HEK293T (cell line): ENCODE measurements at regions not wholly inside any gene's neighbourhood (a gene's known extent, or its start where the extent isn't known, plus 50 kb on each side); places are given as distances from the start of the nearest gene placed in this dataset.

ENCODE experiments used
- CTCF ChIA-PET: fragments of 350-600 bp; formaldehyde crosslinking; extraction: SDS; loops from one replicate; lab custom pipeline; 2021; ENCODE audit warnings: antibody characterized with exemption, inconsistent platforms; lab: Yijun Ruan, JAX
- POLR2A ChIA-PET: fragments of 350-600 bp; formaldehyde crosslinking; extraction: SDS; loops from one replicate; lab custom pipeline; 2020; ENCODE audit warnings: antibody characterized with exemption, inconsistent platforms; lab: Yijun Ruan, JAX
- DNase-seq: peaks from one replicate; pipeline ENCODE4 v3.0.0; 2012; ENCODE audit warnings: mixed read lengths; ENCODE audit errors: extremely low spot score
- ARNT ChIP-seq: fragments of 450-650 bp; IDR thresholded peaks from 2 replicates; pipeline ENCODE4 v1.6.1; 2017; ENCODE audit warnings: mild to moderate bottlenecking
- BHLHE40 ChIP-seq: fragments of 450-650 bp; IDR thresholded peaks from 2 replicates; pipeline ENCODE4 v1.6.1; 2016; ENCODE audit warnings: mild to moderate bottlenecking, moderate library complexity, borderline replicate concordance
- CTBP1 ChIP-seq: fragments of 450-650 bp; IDR thresholded peaks from 2 replicates; pipeline ENCODE4 v1.6.1; 2016; ENCODE audit warnings: borderline replicate concordance
- ELF4 ChIP-seq: fragments of 450-650 bp; IDR thresholded peaks from 2 replicates; pipeline ENCODE4 v1.6.1; 2017; ENCODE audit warnings: antibody characterized with exemption
- FOXA1 ChIP-seq: fragments of 450-650 bp; IDR thresholded peaks from 2 replicates; pipeline ENCODE4 v1.6.1; 2016; ENCODE audit warnings: mild to moderate bottlenecking
- FOXK2 ChIP-seq: fragments of 450-650 bp; IDR thresholded peaks from 2 replicates; pipeline ENCODE4 v1.6.1; 2016; ENCODE audit warnings: mild to moderate bottlenecking
- FOXM1 ChIP-seq: fragments of 450-650 bp; IDR thresholded peaks from 2 replicates; pipeline ENCODE4 v1.6.1; 2017; ENCODE audit warnings: mild to moderate bottlenecking, borderline replicate concordance
- HDGF ChIP-seq: fragments of 450-650 bp; IDR thresholded peaks from 2 replicates; pipeline ENCODE4 v1.6.1; 2017; ENCODE audit warnings: antibody characterized with exemption, borderline replicate concordance
- L3MBTL2 ChIP-seq: fragments of 450-650 bp; conservative IDR thresholded peaks from 2 replicates; pipeline ENCODE4 v1.6.1; 2016; ENCODE audit warnings: mild to moderate bottlenecking
- LEF1 ChIP-seq: fragments of 450-650 bp; IDR thresholded peaks from 2 replicates; pipeline ENCODE4 v1.6.1; 2017; ENCODE audit warnings: mild to moderate bottlenecking, borderline replicate concordance
- NFRKB ChIP-seq: fragments of 450-650 bp; IDR thresholded peaks from 2 replicates; pipeline ENCODE4 v1.6.1; 2016; ENCODE audit warnings: mild to moderate bottlenecking, moderate library complexity
- SP1 ChIP-seq: fragments of 450-650 bp; IDR thresholded peaks from 2 replicates; pipeline ENCODE4 v1.6.1; 2017
- SUZ12 ChIP-seq: fragments of 450-650 bp; IDR thresholded peaks from 2 replicates; pipeline ENCODE4 v1.6.1; 2016; ENCODE audit warnings: mild to moderate bottlenecking
- TARDBP ChIP-seq: fragments of 450-650 bp; IDR thresholded peaks from 2 replicates; pipeline ENCODE4 v1.6.1; 2016
- ZNF384 ChIP-seq: fragments of 450-650 bp; IDR thresholded peaks from 2 replicates; pipeline ENCODE4 v1.6.1; 2016
- TF ChIP-seq, protein P1 (sequence below): fragments of 450-650 bp; IDR thresholded peaks from 2 replicates; pipeline ENCODE4 v1.6.1; 2016

DNA sequence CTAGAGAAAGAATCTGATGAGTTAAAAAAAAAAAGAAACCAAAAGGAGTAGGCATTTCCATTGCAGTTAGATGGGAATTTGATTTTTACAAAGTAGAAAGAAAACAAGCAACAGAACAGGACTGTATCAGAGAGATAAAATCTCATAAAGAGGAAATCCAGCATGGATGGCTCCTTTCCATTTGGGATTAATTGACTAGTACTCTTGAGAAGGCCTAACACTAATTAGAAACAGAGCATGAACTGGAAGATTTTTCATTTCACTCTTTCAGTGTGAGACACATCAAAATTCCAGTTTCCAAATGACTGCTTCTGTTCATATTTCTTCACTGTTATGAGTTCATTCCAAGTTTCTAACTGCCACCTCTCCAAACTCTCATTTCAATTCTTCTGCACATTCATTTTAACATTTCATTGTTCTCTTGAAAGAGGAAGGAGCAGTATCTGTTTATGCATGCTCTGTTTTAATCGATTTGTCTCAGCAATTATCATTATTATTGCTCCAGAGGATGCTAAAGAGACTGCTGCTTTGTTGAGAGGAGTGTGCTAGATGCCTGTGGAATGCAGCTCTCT lies 108.8 kb upstream of the PIEZO2 start:
- ChIA-PET CTCF (no interaction called here), POLR2A (no interaction called here)
- TF ChIP-seq ARNT (no peak), FOXM1 (no peak), FOXA1 (no peak), SUZ12 (no peak), SP1 (no peak), NFRKB (no peak), BHLHE40 (no peak), FOXK2 (no peak), LEF1 (no peak), CTBP1 (no peak), ELF4 (no peak), TARDBP (no peak), L3MBTL2 (no peak), ZNF384 (no peak), HDGF (no peak)
- TF ChIP-seq, protein P1, sequence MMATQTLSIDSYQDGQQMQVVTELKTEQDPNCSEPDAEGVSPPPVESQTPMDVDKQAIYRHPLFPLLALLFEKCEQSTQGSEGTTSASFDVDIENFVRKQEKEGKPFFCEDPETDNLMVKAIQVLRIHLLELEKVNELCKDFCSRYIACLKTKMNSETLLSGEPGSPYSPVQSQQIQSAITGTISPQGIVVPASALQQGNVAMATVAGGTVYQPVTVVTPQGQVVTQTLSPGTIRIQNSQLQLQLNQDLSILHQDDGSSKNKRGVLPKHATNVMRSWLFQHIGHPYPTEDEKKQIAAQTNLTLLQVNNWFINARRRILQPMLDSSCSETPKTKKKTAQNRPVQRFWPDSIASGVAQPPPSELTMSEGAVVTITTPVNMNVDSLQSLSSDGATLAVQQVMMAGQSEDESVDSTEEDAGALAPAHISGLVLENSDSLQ, result no peak
- DNase-seq, result no peak

DNA sequence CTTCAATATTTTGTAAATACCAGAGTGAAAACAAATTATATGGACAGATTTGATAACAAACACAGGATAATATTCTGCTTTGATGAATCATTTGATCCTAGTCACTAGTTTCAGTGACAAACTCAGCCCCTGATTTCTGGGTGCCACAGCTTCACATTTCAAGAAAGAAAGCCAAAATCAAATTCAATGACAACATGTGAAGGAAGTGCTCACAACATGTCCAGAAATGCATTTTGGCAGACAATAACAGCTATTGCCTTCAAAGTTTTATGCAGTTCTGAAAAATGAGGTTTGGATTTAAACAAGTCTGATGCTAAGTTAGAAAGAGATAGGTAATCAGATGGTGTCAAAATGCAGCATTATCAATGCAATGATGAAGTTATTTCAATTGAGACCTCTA lies 106.9 kb upstream of the PIEZO2 start:
- ChIA-PET POLR2A (no interaction called here), CTCF (no interaction called here)
- DNase-seq, result no peak
- TF ChIP-seq LEF1 (no peak), HDGF (no peak), TARDBP (no peak), ELF4 (no peak), SUZ12 (no peak), L3MBTL2 (no peak), CTBP1 (no peak), NFRKB (no peak), FOXK2 (no peak), ARNT (no peak), SP1 (no peak), ZNF384 (no peak), BHLHE40 (no peak), FOXA1 (no peak), FOXM1 (no peak)
- TF ChIP-seq, protein P1, result no peak

DNA sequence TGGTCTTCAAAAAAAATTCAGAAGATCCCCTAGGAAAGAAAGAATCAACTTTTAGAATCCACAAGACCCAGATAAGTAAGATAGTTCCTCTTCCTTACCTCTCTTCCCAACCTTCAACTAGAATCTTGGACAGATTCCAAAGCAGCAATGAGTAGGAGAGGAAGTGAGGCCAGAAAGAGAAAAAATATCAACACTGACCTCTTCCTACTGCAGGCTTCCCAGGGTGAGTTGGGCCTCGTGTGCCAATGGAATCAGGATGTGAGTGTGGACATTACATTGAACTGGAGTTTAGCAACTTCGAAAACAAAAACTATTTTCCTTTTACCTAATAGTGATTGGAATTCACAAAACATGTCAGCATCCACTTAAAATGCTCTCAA lies 102.5 kb upstream of the PIEZO2 start:
- ChIA-PET CTCF (no interaction called here), POLR2A (no interaction called here)
- TF ChIP-seq SP1 (no peak), FOXK2 (no peak), ARNT (no peak), LEF1 (no peak), HDGF (no peak), SUZ12 (no peak), BHLHE40 (no peak), ZNF384 (no peak), L3MBTL2 (no peak), FOXM1 (no peak), CTBP1 (no peak), ELF4 (no peak), FOXA1 (no peak), TARDBP (no peak), NFRKB (no peak)
- TF ChIP-seq, protein P1, result no peak
- no peak for DNase-seq

GRCh38 chr18:11251229-11251890 lies 102.0 kb upstream of the PIEZO2 start:
- CTCF ChIA-PET, result no interaction called here
- no peak for DNase-seq
- TF ChIP-seq SUZ12 (no peak), ZNF384 (no peak), ARNT (no peak), CTBP1 (no peak), NFRKB (no peak), FOXA1 (no peak), L3MBTL2 (no peak), BHLHE40 (no peak), HDGF (no peak), TARDBP (no peak), FOXM1 (no peak), ELF4 (no peak), LEF1 (no peak), FOXK2 (no peak), SP1 (no peak)
- TF ChIP-seq, protein P1, result no peak
- POLR2A ChIA-PET, result no interaction called here

DNA sequence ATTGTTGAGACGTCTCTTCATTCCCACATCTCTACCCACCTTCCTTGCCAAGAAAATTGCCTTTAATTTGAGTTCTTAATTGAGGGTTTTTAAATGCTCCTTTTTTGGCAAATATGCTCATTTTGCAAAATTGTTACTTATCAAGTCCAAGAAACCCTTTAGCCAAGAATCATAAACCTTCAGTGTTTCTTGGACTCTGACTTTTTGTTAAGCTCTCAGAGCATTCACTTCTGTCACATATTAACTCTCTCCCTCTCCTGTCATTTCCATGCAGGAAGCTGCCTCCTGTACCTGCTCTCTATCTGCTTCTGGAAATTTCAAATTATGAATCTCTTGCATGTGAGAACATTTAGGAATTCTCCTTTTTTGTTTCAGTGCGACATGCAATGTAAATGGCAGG lies 100.0 kb upstream of the PIEZO2 start:
- no peak for DNase-seq
- TF ChIP-seq BHLHE40, result no peak
- no peak for TF ChIP-seq FOXM1
- TF ChIP-seq SUZ12, result no peak
- no peak for TF ChIP-seq FOXK2
- no peak for TF ChIP-seq L3MBTL2
- CTCF ChIA-PET, result no interaction called here
- POLR2A ChIA-PET, result no interaction called here
